GM12864 (cell line): ENCODE measurements at regions not wholly inside any gene's neighbourhood (a gene's known extent, or its start where the extent isn't known, plus 50 kb on each side); places are given as distances from the start of the nearest gene placed in this dataset.

Source experiments
- DNase-seq: peaks from one replicate; pipeline ENCODE4 v3.0.0-alpha.2; 2011; ENCODE audit warnings: low read depth
- H3K4me3 ChIP-seq: 2 replicates; pipeline ENCODE4 v1.5.1; 2011; ENCODE audit warnings: mild to moderate bottlenecking, low read depth, low read length, control low read depth
- TF ChIP-seq, protein P1 (sequence below): IDR thresholded peaks from 2 replicates; pipeline ENCODE4 v1.5.1; 2011; ENCODE audit warnings: low read depth, mild to moderate bottlenecking, moderate library complexity, low read length, control low read depth, inconsistent platforms; ENCODE audit errors: missing control alignments

DNA sequence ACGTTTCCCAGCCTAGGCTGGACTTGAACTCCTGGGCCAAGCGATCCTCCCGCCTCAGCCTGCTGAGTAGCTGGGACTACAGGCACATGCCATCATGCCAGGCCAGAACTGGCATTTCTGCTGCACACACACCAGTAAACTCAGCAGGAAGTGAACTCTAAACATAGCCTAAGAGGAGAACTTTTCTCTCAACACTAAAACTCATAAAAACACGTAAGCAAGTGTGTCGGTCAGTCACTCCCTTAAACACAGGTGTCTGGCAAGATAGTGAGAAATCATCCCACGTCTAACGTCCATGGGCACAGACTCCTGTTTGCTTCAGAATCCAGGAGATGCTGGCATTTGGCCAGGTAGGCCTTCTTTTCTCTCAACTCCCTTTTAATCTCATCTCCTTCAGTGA, 104.8 kb downstream of the RPL27A start:
- no peak overlapping the region for H3K4me3 ChIP-seq
- TF ChIP-seq, protein P1, sequence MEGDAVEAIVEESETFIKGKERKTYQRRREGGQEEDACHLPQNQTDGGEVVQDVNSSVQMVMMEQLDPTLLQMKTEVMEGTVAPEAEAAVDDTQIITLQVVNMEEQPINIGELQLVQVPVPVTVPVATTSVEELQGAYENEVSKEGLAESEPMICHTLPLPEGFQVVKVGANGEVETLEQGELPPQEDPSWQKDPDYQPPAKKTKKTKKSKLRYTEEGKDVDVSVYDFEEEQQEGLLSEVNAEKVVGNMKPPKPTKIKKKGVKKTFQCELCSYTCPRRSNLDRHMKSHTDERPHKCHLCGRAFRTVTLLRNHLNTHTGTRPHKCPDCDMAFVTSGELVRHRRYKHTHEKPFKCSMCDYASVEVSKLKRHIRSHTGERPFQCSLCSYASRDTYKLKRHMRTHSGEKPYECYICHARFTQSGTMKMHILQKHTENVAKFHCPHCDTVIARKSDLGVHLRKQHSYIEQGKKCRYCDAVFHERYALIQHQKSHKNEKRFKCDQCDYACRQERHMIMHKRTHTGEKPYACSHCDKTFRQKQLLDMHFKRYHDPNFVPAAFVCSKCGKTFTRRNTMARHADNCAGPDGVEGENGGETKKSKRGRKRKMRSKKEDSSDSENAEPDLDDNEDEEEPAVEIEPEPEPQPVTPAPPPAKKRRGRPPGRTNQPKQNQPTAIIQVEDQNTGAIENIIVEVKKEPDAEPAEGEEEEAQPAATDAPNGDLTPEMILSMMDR = no peak
- no peak for DNase-seq

DNA sequence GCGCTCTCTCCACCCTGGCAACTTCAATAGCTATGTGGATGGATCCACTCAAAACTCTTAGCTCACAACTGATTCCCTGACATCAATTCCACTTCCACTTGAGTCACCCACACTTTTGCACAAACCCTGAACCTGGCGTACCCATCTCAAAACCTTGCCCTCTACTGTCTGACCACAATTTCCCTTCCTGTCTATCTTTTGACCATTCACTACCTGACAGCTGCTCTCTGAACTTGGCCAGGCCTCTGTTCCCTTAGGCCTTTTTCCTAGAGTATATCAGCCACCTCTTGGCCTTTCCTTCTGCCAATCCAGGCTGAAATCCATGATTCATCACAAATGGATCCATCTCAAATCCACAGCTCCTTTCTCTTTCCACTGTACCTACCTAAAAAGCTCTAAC, 106.0 kb downstream of the RPL27A start:
- DNase-seq = no peak
- TF ChIP-seq, protein P1 = no peak
- no peak overlapping the region for H3K4me3 ChIP-seq

DNA sequence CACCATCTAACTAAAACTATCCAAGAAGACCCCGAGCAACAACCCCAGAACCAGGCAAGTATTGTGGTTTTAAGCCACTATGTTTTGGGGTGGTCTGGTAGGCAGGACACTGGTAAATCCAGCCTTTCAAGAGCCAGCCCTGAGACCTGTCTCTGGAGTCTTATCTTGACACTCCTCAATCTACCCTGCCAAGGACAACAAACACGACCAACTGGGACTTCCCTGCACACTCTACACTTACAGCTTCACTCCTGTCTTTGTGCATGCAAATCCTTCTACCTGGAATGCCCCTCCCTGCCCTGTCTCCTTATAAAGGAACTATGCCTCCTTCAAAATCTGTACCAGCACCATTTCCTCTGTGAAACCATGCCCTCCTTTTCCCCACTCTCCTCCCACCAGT, 107.3 kb downstream of the RPL27A start:
- TF ChIP-seq, protein P1 = no peak
- no peak overlapping the region for H3K4me3 ChIP-seq
- DNase-seq = no peak

DNA sequence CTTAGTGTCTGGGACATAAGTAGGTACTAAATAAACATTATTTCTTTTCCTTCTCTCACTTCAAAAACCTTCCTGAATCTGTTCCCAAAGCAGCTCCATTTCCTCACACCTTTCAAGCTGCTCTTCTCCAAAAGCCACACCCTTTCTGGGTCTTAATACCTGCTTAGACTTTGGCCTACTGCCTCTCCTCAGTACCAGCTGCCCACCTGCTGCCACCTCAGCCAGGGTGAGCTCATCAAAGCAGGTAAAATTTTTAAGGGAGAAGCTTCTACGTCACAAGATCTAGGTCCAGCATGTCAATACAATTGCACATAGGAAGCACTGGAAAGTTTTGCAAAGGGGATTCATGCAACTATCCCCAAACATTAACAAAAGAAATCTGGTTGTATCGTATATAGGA, 108.4 kb downstream of the RPL27A start:
- no peak for DNase-seq
- TF ChIP-seq, protein P1 = no peak
- no peak overlapping the region for H3K4me3 ChIP-seq

DNA sequence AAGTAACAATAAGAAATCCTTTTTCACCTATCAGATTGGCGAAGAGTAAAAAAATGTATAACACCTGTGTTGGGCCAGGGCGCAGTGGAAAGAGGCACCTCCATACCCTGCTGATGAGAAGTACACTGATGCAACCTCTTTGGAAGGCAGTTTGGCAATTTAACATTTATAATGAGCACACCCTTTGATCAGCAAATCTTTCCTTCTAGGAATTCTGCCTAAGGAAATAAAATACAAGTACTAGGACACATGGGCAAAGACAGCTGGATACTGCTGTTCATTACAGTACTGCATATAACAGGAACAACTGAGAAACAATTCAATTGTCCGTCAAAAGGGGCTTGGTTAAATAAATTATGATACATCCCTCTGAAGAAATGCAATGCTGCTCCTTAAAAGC, 110.1 kb downstream of the RPL27A start:
- H3K4me3 ChIP-seq = no peak overlapping the region
- TF ChIP-seq, protein P1 = no peak
- no peak for DNase-seq

DNA sequence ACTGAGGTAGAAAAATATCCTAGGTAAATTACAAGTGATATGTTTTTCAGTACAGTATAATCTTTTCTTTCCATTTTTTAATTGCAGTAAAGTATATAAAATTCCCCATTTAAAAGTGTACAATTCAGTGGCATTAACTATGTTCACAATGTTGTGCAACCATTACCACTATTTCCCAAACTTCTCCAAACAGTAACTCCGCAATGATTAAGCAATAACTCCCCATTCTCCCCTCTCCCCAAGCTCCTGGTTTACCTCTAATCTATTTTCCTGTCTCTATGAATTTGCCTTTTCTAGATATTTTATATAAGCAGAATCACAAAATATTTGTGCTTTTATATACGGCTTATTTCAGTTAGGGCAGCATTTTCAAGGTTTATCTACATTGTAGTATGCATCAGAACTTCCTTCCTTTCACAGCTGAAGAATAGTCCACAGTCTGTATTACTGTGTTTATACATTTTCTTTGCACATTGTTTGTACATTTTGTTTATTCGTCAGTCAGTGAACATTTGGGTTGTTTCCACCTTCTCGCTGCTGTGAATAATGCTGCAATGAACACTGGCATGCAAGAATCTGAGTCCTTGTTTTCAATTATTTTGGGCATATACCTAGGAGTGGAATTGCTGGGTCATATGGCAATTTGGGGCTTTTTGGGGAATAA, 110.7 kb downstream of the RPL27A start:
- no peak overlapping the region for H3K4me3 ChIP-seq
- no peak for DNase-seq
- TF ChIP-seq, protein P1 = no peak

DNA sequence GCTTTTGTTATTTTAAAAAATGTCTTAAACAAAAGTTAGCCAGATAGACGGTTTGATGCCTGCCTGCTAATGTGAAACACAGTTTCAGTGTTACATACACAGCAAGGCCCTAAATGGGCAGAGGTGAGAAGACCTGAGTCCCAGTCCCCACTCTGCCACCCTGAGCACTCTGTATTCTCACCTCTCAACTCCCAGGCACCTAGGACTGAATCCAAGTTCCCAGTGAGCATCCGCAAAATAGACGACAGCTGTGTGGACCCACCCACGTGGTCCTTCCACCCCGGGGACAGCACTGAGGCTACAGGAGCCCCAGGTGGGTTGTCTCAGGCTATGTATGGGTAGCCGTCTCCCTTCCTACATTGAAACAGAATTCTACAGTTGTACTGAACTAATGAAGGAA, 111.5 kb downstream of the RPL27A start:
- TF ChIP-seq, protein P1 = no peak
- H3K4me3 ChIP-seq = no peak overlapping the region
- DNase-seq = no peak
